ENCODE measurements at regions not wholly inside any gene's neighbourhood (a gene's known extent, or its start where the extent isn't known, plus 50 kb on each side); places are given as distances from the start of the nearest gene placed in this dataset.
A peak's percentile ranks its signal among the peaks of the same experiment; 100 is the strongest.

DNA sequence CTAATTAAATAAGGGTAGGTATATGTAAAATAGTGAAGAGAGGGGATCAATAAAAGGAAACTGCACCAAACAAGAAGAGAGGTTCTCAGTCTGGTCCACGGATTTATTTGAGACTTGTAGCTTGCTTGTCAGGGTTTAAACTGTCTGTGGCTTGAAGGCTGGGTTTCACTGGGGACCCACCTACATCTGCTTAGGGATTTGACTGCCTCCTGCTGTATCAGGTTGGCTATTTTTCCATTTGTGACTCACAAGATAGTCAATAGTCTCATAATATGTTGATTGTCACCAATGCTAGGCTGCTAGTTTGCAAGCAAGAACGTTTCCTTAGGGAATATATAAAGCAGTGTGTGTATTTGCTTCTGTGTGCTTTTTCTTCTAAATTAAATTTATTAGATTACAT, 1950.7 kb upstream of the IGFBP7 start:
- no peak for TF ChIP-seq NRF1 (IDR thresholded peaks at IDR 0.05; ENCODE audit: low read depth, low read length)
- TF ChIP-seq, protein P1, sequence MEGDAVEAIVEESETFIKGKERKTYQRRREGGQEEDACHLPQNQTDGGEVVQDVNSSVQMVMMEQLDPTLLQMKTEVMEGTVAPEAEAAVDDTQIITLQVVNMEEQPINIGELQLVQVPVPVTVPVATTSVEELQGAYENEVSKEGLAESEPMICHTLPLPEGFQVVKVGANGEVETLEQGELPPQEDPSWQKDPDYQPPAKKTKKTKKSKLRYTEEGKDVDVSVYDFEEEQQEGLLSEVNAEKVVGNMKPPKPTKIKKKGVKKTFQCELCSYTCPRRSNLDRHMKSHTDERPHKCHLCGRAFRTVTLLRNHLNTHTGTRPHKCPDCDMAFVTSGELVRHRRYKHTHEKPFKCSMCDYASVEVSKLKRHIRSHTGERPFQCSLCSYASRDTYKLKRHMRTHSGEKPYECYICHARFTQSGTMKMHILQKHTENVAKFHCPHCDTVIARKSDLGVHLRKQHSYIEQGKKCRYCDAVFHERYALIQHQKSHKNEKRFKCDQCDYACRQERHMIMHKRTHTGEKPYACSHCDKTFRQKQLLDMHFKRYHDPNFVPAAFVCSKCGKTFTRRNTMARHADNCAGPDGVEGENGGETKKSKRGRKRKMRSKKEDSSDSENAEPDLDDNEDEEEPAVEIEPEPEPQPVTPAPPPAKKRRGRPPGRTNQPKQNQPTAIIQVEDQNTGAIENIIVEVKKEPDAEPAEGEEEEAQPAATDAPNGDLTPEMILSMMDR (IDR thresholded peaks at IDR 0.05; ENCODE audit: control extremely low read depth in 1 of 3, insufficient read depth in 1 of 3, low read depth in 1 of 3, low read length in 3 of 3) = peak in 2 of 3 experiments; percentile 4 to 25; a peak in 2 of 4 replicates
- no peak for TF ChIP-seq RBBP5 (IDR thresholded peaks at IDR 0.05; ENCODE audit: borderline replicate concordance, low read depth, low read length)
- no peak for TF ChIP-seq POLR2AphosphoS5 (IDR thresholded peaks at IDR 0.05; ENCODE audit: low read depth, low read length)
- TF ChIP-seq POLR2A (IDR thresholded peaks at IDR 0.05; ENCODE audit: control extremely low read depth in 1 of 2, low read depth in 2 of 2, low read length in 2 of 2) = no peak
- no peak for TF ChIP-seq TAF1 (IDR thresholded peaks at IDR 0.05; ENCODE audit: low read depth, low read length)
- no peak for TF ChIP-seq EP300 (IDR thresholded peaks at IDR 0.05; ENCODE audit: borderline replicate concordance in 1 of 2, low read depth in 2 of 2, low read length in 2 of 2)
- no peak for TF ChIP-seq CHD2 (IDR thresholded peaks at IDR 0.05; ENCODE audit: low read length)
